K562 (cell line): ENCODE measurements at regions not wholly inside any gene's neighbourhood (a gene's known extent, or its start where the extent isn't known, plus 50 kb on each side); places are given as distances from the start of the nearest gene placed in this dataset.
"Not testable (repeated sequence)": the region's sequence is repeated elsewhere in the genome, so short reads cannot be mapped to it uniquely, and the experiment has no call there.

Experiments used
- ATF2 ChIP-seq: sonication (generic); formaldehyde crosslinking; IDR thresholded peaks from 2 replicates; pipeline ENCODE4 v1.8.1; 2022; ENCODE audit warnings: missing genetic modification reagents
- CTCF ChIP-seq, 3 experiments: IDR thresholded peaks in 2 of 3; conservative IDR thresholded peaks in 1 of 3; 2 replicates each; pipeline ENCODE4 v1.5.1; 2011 to 2012; ENCODE audit warnings: low read length in 3 of 3, mild to moderate bottlenecking in 3 of 3, control low read depth in 2 of 3, improper control_type of control experiment in 1 of 3, inconsistent platforms in 1 of 3, low read depth in 1 of 3, mixed read lengths in 1 of 3, moderate library complexity in 1 of 3; ENCODE audit not compliant: insufficient read depth in 2 of 3
- EZH2 ChIP-seq: IDR thresholded peaks from 2 replicates; pipeline ENCODE4 v1.6.1; 2012; ENCODE audit warnings: low read depth, mild to moderate bottlenecking, inconsistent platforms, low read length, borderline replicate concordance
- GTF2F1 ChIP-seq: IDR thresholded peaks from 2 replicates; pipeline ENCODE4 v1.6.1; 2011; ENCODE audit warnings: low read depth, low read length, improper control_type of control experiment
- HEY1 ChIP-seq: fragments of 250-450 bp; sonication (Bioruptor Pico); IDR thresholded peaks from 2 replicates; pipeline ENCODE4 v1.5.0; 2020; ENCODE audit warnings: mild to moderate bottlenecking, moderate library complexity, borderline replicate concordance
- KDM5B ChIP-seq: fragments of 200-600 bp; sonication (generic); IDR thresholded peaks from 2 replicates; pipeline ENCODE4 v1.6.1; 2012; ENCODE audit warnings: low read depth, mild to moderate bottlenecking, moderate library complexity, low read length, control low read depth, inconsistent platforms; ENCODE audit not compliant: insufficient replicate concordance
- POLR2AphosphoS5 ChIP-seq: IDR thresholded peaks from 2 replicates; pipeline ENCODE4 v1.6.1; 2011; ENCODE audit warnings: mild to moderate bottlenecking, low read depth, low read length, moderate library complexity; ENCODE audit not compliant: control insufficient read depth, insufficient read depth
- SIRT6 ChIP-seq: IDR thresholded peaks from one replicate; pipeline ENCODE4 v1.6.1; 2012; ENCODE audit warnings: low read depth, mild to moderate bottlenecking, control low read depth, inconsistent platforms, low read length, moderate library complexity
- TGIF2 ChIP-seq: sonication (generic); formaldehyde crosslinking; IDR thresholded peaks from 2 replicates; pipeline ENCODE4 v1.8.1; 2022; ENCODE audit warnings: mild to moderate bottlenecking, missing genetic modification reagents, moderate library complexity
- ZBTB17 ChIP-seq: fragments of 450-650 bp; formaldehyde crosslinking; IDR thresholded peaks from 2 replicates; pipeline ENCODE4 v1.4.0; 2020; ENCODE audit warnings: mild to moderate bottlenecking
- ZBTB33 ChIP-seq: sonication (generic); formaldehyde crosslinking; IDR thresholded peaks from 2 replicates; pipeline ENCODE4 v1.8.1; 2023; ENCODE audit warnings: mild to moderate bottlenecking, missing genetic modification reagents
- ZNF695 ChIP-seq: fragments of 450-650 bp; formaldehyde crosslinking; IDR thresholded peaks from 2 replicates; pipeline ENCODE4 v1.4.0; 2020; ENCODE audit warnings: mild to moderate bottlenecking, moderate library complexity

- not testable (repeated sequence) for TF ChIP-seq ZBTB33 (CRISPR knock-in tag); POLR2AphosphoS5; ZNF695; GTF2F1; KDM5B; ZBTB17 (CRISPR knock-in tag); SIRT6; EZH2; TGIF2; HEY1 (CRISPR knock-in tag); CTCF (IDR thresholded peaks at IDR 0.05 in 2 of 3, conservative IDR thresholded peaks at IDR 0.05 in 1 of 3; ENCODE audit: insufficient read depth in 2 of 3, low read depth in 1 of 3, low read length in 3 of 3); ATF2 (CRISPR knock-in tag)
Measured at GRCh38 chr16:33980736-33981135, 521.3 kb downstream of the TP53TG3F start.
